VCaP (cell line): ENCODE measurements at regions not wholly inside any gene's neighbourhood (a gene's known extent, or its start where the extent isn't known, plus 50 kb on each side); places are given as distances from the start of the nearest gene placed in this dataset.

Experiments used
- H3K27ac ChIP-seq: fragments of 450-650 bp; 2 replicates; pipeline ENCODE4 v1.5.1; 2017
- TF ChIP-seq, protein P1 (sequence below): fragments of 450-650 bp; conservative IDR thresholded peaks from 2 replicates; pipeline ENCODE4 v1.5.1; 2017; ENCODE audit warnings: mild to moderate bottlenecking, moderate library complexity

DNA sequence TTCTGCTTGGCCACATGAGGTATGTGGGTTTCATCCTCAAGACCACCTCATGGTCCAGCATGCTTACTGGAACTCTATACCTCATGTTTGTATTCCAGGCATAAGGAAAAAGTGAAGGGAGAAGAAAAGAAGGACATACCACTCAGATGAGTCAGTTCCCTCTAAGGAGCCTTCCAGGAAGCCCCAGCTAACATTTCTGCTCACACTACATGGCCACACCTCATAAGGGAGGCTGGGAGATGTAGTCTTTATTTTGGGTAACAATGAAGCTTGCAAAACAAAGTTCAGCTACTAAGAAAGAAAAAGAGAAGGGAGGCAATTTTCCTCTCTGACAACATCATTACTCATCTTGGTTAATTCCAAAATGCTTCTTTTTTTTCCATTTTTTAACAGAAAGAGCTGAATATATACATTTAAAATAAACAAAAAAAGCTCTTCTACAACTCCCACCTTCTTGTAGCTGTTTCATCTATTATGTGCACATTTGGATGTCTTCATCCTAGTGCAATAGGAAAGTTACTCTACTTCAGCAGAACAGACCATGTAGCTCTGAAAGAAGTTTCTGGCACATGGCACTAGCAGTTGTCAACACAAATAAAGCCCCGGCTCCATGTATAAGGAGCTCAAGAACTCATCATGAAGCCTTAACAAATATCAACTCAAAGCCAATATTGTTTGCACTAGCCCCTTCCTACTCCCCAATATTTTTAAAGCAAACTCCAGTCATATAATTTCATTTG is 123.6 kb upstream of the CCDC112 start:
- no peak overlapping the region for H3K27ac ChIP-seq
- TF ChIP-seq, protein P1, sequence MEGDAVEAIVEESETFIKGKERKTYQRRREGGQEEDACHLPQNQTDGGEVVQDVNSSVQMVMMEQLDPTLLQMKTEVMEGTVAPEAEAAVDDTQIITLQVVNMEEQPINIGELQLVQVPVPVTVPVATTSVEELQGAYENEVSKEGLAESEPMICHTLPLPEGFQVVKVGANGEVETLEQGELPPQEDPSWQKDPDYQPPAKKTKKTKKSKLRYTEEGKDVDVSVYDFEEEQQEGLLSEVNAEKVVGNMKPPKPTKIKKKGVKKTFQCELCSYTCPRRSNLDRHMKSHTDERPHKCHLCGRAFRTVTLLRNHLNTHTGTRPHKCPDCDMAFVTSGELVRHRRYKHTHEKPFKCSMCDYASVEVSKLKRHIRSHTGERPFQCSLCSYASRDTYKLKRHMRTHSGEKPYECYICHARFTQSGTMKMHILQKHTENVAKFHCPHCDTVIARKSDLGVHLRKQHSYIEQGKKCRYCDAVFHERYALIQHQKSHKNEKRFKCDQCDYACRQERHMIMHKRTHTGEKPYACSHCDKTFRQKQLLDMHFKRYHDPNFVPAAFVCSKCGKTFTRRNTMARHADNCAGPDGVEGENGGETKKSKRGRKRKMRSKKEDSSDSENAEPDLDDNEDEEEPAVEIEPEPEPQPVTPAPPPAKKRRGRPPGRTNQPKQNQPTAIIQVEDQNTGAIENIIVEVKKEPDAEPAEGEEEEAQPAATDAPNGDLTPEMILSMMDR: no peak

DNA sequence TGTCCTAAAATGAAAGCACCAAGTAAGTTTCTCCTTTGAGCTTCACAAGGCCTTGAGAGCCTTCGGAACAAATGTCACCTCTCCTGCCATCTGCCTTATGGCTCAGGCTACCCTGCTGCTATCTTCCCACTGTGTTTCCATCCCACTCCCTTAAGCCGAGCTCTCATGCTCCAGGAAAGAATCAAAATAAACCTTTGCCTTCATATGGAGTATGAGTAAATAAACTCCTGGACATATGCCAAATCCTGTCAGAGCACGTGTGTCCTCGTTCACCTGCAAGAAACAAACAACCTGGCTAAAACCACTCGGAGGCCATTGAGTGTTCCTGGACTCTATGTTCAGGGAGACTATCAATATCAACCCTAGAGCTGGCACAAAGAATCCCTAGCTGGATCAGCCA is 122.3 kb upstream of the CCDC112 start:
- no peak overlapping the region for H3K27ac ChIP-seq
- TF ChIP-seq, protein P1: no peak

DNA sequence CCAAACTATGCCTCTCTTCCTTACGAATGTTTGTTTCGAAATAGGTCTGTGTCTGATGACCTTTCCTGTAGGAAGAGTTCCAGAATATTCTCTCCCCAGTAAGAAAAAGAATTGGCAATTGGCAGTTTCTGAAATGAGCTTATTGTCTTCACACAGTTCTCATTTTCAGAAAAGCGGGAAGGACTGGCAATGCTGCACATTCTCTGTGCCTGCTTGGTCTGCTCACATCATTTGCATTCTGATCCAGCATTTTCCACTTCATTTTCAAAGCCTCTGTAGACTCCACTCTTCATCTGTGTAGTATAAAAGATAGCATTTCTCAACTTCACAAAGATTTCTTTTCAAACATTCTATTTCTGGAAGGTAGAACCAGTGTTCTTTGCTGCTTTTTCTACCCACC is 120.6 kb upstream of the CCDC112 start:
- no peak overlapping the region for H3K27ac ChIP-seq
- TF ChIP-seq, protein P1: no peak

DNA sequence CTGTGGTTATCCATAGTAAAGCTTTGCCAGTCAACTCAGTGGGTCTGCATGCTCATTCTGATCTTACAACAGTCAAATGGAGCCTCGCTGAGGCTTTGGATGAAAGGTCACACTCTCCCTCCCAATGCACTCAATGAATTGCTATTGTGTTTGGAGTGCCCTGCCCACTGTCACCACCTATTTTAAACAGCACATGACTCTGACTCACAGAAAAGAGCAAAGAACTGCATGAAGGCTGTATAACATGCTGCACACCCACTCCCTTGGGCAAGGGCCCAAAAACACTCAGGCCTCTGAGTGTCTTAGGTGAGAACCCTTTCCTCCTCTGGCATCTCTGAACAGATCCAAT is 118.7 kb upstream of the CCDC112 start:
- TF ChIP-seq, protein P1: no peak
- no peak overlapping the region for H3K27ac ChIP-seq

DNA sequence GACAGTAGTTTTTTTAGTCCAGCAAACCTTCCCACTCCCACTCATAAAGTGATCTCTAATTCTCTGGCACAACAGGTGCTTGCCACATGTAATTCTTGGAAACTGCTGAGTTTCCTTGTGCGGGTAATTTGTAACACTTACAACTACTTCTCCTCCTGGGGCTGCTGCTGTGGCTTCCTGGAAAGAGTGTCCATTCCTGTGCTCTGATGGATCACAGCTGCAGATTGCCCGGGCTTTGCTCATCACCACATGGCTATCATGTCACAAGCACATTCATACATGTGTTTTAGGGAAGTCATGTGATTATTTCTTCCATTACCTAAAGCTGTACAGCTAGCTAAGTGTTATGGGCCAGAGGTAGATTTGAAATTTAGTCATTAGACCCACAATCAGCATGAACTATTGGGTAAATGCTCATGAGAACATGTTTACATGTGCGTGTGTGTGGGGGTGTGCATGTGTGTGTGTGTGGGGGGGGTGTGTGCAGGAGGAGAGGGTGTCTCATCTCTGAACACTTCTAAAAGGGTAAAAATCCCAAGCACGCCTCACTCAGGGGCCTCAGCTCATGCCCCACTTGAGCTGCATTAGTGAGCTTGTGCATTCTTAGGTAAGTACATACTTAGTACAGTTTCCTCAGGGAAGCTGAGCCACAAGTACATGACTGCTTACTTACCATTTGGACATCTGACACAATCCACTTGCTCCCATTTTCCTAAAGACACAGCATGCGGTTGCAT is 118.1 kb upstream of the CCDC112 start:
- no peak overlapping the region for H3K27ac ChIP-seq

DNA sequence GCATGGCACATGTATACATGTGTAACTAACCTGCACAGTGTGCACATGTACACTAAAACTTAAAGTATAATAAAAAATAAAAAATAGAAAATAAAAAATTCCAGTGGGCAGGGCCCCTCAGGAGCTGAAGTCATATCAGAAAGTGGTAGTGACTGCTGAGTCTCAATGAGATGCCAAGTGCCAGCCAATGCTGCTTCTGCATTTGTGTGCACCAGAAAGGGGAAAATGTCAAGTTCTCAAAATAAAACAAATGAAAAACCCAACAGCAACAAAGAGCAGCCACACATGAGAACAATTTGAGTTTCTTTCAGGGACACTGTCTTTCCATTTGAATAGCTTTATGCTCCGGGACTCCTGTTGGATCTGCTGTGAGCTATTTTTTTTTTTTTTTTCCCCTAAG is 117.2 kb upstream of the CCDC112 start:
- H3K27ac ChIP-seq: no peak overlapping the region

More for the DNA sequence above, 118.1 kb upstream of the CCDC112 start:
- TF ChIP-seq, protein P1: no peak

DNA sequence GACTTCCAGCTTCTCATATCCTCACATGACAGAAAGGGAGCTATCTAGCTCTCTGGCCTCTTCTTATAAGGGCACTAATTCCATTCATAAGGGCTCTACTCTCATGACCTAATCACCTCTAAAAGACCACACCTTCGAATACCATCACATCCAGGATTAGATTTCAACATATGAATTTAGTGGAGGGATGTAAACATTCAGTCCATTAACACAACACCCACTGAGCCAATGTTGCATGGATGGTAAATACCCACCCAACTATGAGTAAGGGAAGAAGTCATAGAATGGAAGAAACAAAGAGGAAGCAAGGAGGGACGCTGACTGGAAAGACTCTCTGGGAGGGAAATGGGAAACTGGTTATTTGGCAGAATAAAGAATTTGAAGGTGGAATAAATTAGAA is 112.6 kb upstream of the CCDC112 start:
- no peak overlapping the region for H3K27ac ChIP-seq
- TF ChIP-seq, protein P1: no peak

More for the DNA sequence above, 117.2 kb upstream of the CCDC112 start:
- TF ChIP-seq, protein P1: no peak
